Naive thymus-derived CD8-positive, alpha-beta T cell (primary cell): ENCODE measurements at regions not wholly inside any gene's neighbourhood (a gene's known extent, or its start where the extent isn't known, plus 50 kb on each side); places are given as distances from the start of the nearest gene placed in this dataset.

Experiments
- ATAC-seq, 2 donors: fragments of 150-1000 bp; cut with Tn5 transposase in 1 of 2; sonication (Bioruptor Pico), chemical (Tn5 transposase) in 1 of 2; 1 replicate in 1 of 2; 2 replicates in 1 of 2; pipeline ENCODE4 v1.10.0; 2021; ENCODE audit warnings: mild to moderate bottlenecking in 2 of 2, moderate library complexity in 2 of 2
- POLR2A ChIA-PET: fragments of 350-600 bp; sonication (Branson Sonifier 250); formaldehyde crosslinking; loops from one replicate; lab custom pipeline; 2021; ENCODE audit warnings: antibody characterized with exemption; lab: Charles Lee
- DNase-seq, 10 donors: peaks; one replicate each; pipeline versions ENCODE4 v3.0.0 to v3.0.0-alpha.2; 2020 to 2022
- H3K27ac Mint-ChIP-seq, 10 donors: one replicate each; pipeline ENCODE4 v1.8.0; 2020 to 2022; ENCODE audit warnings: mild to moderate bottlenecking in 10 of 10, mixed read lengths in 10 of 10, moderate library complexity in 4 of 10, inconsistent platforms in 1 of 10
- H3K27me3 Mint-ChIP-seq, 5 donors: one replicate each; pipeline ENCODE4 v1.8.0; 2021 to 2022; ENCODE audit warnings: mixed read lengths in 5 of 5
- H3K36me3 Mint-ChIP-seq, 3 donors: one replicate each; pipeline ENCODE4 v1.8.0; 2020 to 2022; ENCODE audit warnings: mixed read lengths in 3 of 3, mild to moderate bottlenecking in 2 of 3, inconsistent platforms in 1 of 3
- H3K4me1 Mint-ChIP-seq, 4 donors: one replicate each; pipeline ENCODE4 v1.8.0; 2021 to 2022; ENCODE audit warnings: mixed read lengths in 4 of 4
- H3K4me3 Mint-ChIP-seq, 10 donors: one replicate each; pipeline ENCODE4 v1.8.0; 2020 to 2022; ENCODE audit warnings: mild to moderate bottlenecking in 10 of 10, mixed read lengths in 10 of 10, moderate library complexity in 6 of 10, inconsistent platforms in 1 of 10
- H3K9me3 Mint-ChIP-seq, 9 donors: one replicate each; pipeline ENCODE4 v1.8.0; 2020 to 2022; ENCODE audit warnings: mixed read lengths in 9 of 9, mild to moderate bottlenecking in 3 of 9, inconsistent platforms in 1 of 9, moderate library complexity in 1 of 9

DNA sequence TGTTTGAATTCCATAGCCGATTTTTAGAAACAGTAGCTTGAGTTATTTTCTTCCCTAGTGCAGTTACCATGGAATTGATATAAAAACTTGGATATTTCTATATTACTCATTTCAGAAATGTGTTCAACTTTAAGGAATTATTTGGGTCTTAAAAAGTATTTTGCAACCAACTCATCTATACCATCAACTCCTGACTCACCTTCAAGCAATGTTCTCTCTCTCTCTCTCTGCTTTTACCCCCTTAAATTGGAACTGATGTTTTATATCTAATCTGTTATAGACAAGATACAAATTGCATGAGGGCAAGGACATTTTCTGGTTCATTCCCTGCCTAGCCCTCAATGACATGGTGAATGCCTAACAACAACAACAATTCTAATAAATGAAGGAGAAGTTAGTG, 214.7 kb upstream of the NRIP1 start:
- Mint-ChIP-seq H3K9me3 (peaks cover 0 to 3% (median 0%) of the 10 kb centered on the region in 9 donors), H3K27ac (no peak overlapping the region), H3K27me3 (peaks cover 0 to 5% (median 0%) of the 10 kb centered on the region in 5 donors), H3K4me3 (no peak overlapping the region), H3K4me1 (no peaks in the 10 kb centered on the region), H3K36me3 (peaks cover 0 to 3% (median 0%) of the 10 kb centered on the region in 3 donors)
- DNase-seq (no peak), ATAC-seq (no peak)
- POLR2A ChIA-PET, result no interaction called here

DNA sequence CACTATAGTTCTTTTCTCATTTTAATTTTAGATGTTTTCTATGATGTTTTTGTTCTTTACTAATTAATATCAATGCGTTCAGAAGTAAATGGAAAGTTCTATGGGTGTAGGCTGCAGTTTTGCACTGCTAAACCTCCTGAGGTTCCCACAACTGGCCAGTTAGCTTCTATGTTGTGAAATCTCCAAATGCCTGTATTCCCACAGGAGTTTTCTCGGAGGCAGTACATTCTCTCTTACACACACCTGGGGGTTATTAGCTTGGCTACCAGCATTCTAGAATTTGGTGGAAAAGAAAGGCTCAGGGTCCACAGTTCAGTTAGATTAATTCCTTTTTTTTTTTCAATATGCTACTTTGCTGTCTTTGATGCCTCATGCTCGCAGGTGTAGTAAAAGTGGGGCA, 216.9 kb upstream of the NRIP1 start:
- ATAC-seq (no peak), DNase-seq (no peak)
- Mint-ChIP-seq H3K27ac (no peak overlapping the region), H3K9me3 (peaks cover 0 to 3% (median 0%) of the 10 kb centered on the region in 9 donors), H3K4me3 (no peak overlapping the region), H3K36me3 (peaks cover 0 to 3% (median 0%) of the 10 kb centered on the region in 3 donors), H3K27me3 (peaks cover 0 to 5% (median 0%) of the 10 kb centered on the region in 5 donors), H3K4me1 (no peaks in the 10 kb centered on the region)
- POLR2A ChIA-PET, result no interaction called here

DNA sequence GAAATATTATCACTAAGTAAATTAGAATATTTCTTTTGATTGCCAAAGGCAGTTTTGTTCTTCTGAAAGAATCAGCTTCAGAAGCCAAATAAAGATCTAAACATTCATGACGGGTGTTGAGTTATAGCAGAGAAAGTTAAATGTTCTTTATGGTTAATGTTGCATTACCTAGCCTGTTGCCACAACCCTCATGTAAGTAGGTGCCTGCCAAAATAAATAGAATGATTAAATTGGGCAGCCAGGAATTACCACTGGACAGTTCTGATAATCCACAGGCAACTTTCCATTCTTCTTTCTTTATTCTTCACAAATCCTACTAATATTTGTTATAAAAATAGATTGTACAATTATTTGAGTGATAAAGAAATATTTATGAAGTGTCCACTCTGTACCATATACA, 217.9 kb upstream of the NRIP1 start:
- no peaks in the 10 kb centered on the region for H3K4me1 Mint-ChIP-seq
- ATAC-seq (no peak), DNase-seq (no peak)
- H3K36me3 Mint-ChIP-seq, result peaks cover 0 to 3% (median 0%) of the 10 kb centered on the region in 3 donors
- POLR2A ChIA-PET, result no interaction called here
- peaks cover 0 to 3% (median 0%) of the 10 kb centered on the region in 9 donors for H3K9me3 Mint-ChIP-seq
- peaks cover 0 to 5% (median 0%) of the 10 kb centered on the region in 5 donors for H3K27me3 Mint-ChIP-seq
- H3K27ac Mint-ChIP-seq, result no peak overlapping the region
- H3K4me3 Mint-ChIP-seq, result no peak overlapping the region

DNA sequence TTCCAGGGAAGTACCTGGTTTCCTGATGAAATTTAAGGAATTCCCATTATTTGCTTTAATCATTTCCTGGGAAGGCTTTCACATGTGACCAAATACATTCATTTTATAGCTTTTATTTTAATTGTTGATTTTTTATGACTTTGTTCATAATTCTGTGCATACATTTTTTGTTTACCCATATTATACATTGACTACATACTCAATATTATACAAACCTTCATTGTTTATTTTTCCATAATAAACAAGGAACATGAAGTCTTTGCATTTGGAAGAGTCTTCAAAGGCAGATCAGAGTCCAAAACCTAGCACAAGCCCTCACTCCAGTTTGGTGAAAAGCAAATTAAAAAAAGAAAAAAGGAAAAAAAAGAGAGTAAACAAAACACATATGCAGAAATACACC, 218.3 kb upstream of the NRIP1 start:
- POLR2A ChIA-PET, result no interaction called here
- peaks cover 0 to 3% (median 0%) of the 10 kb centered on the region in 9 donors for H3K9me3 Mint-ChIP-seq
- H3K4me1 Mint-ChIP-seq, result no peaks in the 10 kb centered on the region

DNA sequence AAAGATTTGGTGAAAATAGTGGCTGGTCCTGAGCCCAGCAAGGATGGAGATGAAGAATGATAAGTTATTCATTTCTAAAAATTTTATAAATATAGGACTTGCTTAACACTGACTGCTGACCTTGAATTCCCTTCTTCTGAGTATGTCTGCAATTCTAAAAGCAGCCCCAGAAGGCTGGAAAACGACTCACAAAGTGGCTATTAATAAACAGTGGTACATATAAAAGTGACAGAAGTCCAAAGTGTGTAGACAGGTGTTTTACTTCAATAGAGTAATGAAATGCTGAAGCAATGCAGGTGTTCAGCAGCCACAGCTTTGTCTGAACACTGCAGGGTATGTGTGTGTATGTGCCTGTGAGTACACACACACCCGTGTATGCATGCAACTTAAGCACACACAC, 219.0 kb upstream of the NRIP1 start:
- Mint-ChIP-seq H3K9me3 (peaks cover 0 to 3% (median 0%) of the 10 kb centered on the region in 9 donors), H3K27ac (no peak overlapping the region), H3K4me3 (no peak overlapping the region), H3K36me3 (peaks cover 0 to 3% (median 0%) of the 10 kb centered on the region in 3 donors), H3K4me1 (no peaks in the 10 kb centered on the region), H3K27me3 (peaks cover 0 to 5% (median 0%) of the 10 kb centered on the region in 5 donors)
- no peak for ATAC-seq
- POLR2A ChIA-PET, result no interaction called here
- DNase-seq, result no peak

More for the DNA sequence above, 218.3 kb upstream of the NRIP1 start:
- H3K4me3 Mint-ChIP-seq, result no peak overlapping the region
- peaks cover 0 to 3% (median 0%) of the 10 kb centered on the region in 3 donors for H3K36me3 Mint-ChIP-seq
- DNase-seq (no peak), ATAC-seq (no peak)
- peaks cover 0 to 5% (median 0%) of the 10 kb centered on the region in 5 donors for H3K27me3 Mint-ChIP-seq
- H3K27ac Mint-ChIP-seq, result no peak overlapping the region

DNA sequence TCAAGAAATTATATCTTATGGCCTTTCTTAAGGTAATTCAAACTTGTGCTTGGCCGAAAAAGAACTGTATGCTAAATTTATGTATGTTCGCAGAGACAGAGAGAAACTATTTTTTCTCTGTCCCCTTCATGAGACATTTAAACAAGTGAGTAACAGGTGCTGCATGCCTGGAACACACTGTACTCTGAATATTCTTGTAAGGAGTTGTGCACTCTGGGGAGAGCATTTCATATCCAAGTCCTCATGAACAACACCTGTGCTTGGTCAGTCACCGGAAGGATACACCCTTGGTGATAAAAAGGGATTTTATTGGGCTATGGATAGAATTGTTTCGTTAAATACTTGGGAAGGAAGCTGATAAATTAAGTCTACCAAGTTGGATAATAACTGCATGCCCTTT, 220.8 kb upstream of the NRIP1 start:
- peaks cover 0 to 5% (median 0%) of the 10 kb centered on the region in 5 donors for H3K27me3 Mint-ChIP-seq
- no peak overlapping the region for H3K27ac Mint-ChIP-seq
- ATAC-seq (no peak), DNase-seq (no peak)
- H3K9me3 Mint-ChIP-seq, result peaks cover 0 to 3% (median 0%) of the 10 kb centered on the region in 9 donors
- POLR2A ChIA-PET, result no interaction called here
- no peaks in the 10 kb centered on the region for H3K4me1 Mint-ChIP-seq
- H3K36me3 Mint-ChIP-seq, result peaks cover 0 to 3% (median 0%) of the 10 kb centered on the region in 3 donors
- no peak overlapping the region for H3K4me3 Mint-ChIP-seq

DNA sequence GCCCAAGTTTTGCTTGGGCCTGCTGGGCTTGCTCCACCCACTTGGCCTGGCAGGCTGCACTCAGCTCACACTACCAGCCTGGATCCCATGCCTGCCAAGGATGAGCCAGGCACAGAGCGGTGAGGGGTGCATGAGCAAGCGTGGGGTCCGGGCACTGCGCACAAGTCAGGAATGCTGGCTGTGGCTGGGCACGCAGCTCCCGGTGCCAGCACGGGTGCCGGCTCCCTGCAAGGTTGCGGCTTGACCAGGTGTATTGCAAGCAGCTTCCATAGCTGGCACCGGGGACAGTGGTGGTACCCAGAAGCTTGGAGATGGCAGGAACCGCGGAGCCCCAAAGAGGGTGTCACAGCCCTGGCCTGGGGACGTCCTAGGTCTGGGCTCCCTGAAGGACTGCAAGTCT, 224.4 kb upstream of the NRIP1 start:
- Mint-ChIP-seq H3K4me1 (no peaks in the 10 kb centered on the region), H3K27me3 (peaks cover 0 to 1% (median 0%) of the 10 kb centered on the region in 5 donors), H3K9me3 (peaks cover 0 to 2% (median 0%) of the 10 kb centered on the region in 9 donors), H3K4me3 (no peak overlapping the region), H3K36me3 (peaks cover 0 to 2% (median 0%) of the 10 kb centered on the region in 3 donors), H3K27ac (no peak overlapping the region)
- DNase-seq, result peak in 1 of 10 donors; percentile 62
- no peak for ATAC-seq
- POLR2A ChIA-PET, result no interaction called here

DNA sequence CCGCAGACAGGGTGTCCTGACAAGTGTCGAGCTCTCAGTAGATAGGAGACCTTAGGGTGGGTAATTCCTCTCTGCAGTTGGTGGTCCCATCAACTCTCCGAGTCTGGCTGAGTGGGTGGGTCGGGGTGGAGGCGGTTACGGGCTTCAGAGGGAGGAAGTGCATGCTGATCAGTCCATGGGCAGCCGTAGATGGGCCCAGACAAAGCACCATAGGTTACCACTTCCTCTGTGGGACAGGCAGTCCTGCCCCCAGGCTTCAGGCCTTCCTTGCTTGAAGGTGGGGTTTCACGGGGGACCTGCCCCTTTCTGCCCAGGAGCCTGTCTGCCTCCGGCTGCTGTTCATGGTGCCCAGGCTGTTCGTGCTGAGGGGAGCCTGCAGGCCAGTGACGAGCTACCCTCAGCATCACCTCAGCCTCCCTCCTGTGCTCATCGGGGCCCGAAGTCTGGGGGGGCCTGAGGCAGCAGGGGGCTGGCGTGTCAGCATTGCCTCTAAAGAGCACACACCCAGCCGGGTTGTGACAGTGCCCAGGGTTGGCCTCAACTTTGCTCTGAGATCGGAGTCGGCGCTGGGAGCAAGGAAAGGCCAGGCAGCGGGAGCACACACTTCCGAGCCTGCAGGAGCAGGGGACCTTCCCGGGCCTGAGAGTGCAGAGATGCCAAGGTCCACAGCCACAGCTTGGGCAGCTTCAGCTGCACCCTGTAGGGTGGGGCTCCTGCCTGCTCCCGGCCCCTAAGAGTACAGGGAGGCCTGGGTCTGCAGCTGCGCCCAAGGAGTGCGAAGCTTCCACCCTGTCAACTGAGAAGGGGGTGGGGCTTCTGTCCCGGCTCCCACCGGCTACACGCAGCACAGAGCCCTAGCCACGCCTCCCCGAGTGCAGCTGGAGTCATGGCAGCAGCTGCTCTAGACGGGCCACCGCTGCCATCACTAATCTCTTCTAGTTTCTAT, 225.4 kb upstream of the NRIP1 start:
- no peak overlapping the region for H3K27ac Mint-ChIP-seq
- H3K4me3 Mint-ChIP-seq, result peak overlapping the region in 1 of 10 donors; percentile 5
- H3K27me3 Mint-ChIP-seq, result peaks cover 0 to 1% (median 0%) of the 10 kb centered on the region in 5 donors
- POLR2A ChIA-PET, result no interaction called here
- H3K4me1 Mint-ChIP-seq, result no peaks in the 10 kb centered on the region
- no peaks in the 10 kb centered on the region for H3K36me3 Mint-ChIP-seq
- peak in 1 of 2 donors; percentile 50 for ATAC-seq
- DNase-seq, result peak in 1 of 10 donors; percentile 57
- no peaks in the 10 kb centered on the region for H3K9me3 Mint-ChIP-seq

DNA sequence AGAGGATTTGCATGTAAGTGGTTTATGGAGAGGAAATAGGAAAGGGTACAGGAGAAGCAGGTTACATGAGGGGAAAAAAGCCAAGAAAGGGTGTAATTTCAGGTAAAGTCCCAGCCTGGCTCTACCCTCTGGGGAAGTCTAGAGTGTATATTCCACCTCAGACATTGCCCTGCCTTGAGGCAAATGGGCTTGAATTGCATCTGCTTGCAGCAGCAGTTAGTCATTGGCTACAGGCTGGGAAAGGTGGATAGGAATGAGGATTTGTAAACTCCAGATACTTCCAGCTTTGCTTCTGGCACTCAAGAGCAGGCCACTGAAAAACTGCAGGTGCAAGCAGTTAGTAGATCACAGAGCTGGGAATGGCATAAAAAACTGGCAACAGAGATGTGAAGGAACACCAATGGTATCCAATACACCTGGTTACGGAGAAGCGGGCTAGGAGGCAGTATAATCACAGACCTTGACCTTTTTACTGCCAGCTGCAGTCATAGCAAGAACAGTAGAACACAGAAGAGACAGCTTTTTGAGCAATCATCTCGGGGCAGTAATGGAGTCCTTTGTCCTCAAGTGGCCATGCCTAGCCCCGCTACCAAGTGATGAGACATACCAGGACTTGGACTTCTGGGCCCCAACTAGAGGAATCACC, 226.9 kb upstream of the NRIP1 start:
- ATAC-seq, result no peak
- Mint-ChIP-seq H3K36me3 (no peaks in the 10 kb centered on the region), H3K4me3 (no peak overlapping the region)

DNA sequence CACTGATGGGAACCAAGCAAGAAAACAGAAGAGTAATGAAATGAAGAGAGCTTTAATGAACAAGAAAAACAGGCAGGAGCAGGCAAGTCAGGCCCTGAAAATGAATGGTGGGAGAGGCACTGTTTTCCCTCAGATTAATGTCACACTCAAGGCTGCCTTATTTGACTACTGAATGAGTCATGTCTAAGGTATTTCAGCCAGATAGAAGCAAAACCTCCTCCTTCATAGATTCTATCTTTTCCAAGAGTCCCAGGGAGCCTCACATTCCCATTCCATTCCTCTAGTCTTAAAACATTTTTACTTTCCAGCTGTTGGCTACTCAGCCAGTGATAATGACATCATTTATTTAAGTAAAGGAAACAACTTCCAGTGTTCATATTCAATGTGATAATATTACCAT, 228.4 kb upstream of the NRIP1 start:
- ATAC-seq (no peak), DNase-seq (no peak)
- POLR2A ChIA-PET, result no interaction called here
- Mint-ChIP-seq H3K4me3 (no peak overlapping the region), H3K27me3 (peaks cover 0 to 1% (median 0%) of the 10 kb centered on the region in 5 donors), H3K27ac (no peak overlapping the region), H3K9me3 (no peaks in the 10 kb centered on the region), H3K36me3 (no peaks in the 10 kb centered on the region), H3K4me1 (peaks cover 0 to 4% (median 1%) of the 10 kb centered on the region in 4 donors)

More for the DNA sequence above, 226.9 kb upstream of the NRIP1 start:
- no peaks in the 10 kb centered on the region for H3K4me1 Mint-ChIP-seq
- DNase-seq, result no peak
- no peaks in the 10 kb centered on the region for H3K9me3 Mint-ChIP-seq
- POLR2A ChIA-PET, result no interaction called here
- no peak overlapping the region for H3K27ac Mint-ChIP-seq
- H3K27me3 Mint-ChIP-seq, result peaks cover 0 to 1% (median 0%) of the 10 kb centered on the region in 5 donors

DNA sequence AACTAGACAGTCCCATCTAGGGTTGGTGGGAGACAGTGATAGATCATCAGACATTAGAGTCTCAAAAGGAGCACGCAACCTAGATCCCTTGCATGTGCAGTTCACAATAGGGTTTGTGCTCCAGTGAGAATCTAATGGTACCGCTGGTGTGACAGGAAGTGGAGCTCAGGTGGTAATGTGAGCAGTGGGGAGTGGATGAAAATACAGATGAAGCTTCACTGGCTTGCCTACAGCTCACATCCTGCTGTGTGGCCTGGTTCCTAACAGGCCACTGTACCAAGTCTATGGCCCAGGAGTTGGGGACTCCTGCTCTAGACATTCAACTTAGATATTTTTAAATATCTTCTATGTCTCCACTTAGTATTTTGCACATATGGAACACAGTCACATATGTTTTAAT, 231.1 kb upstream of the NRIP1 start:
- DNase-seq, result no peak
- peaks cover 0 to 8% (median under 1%) of the 10 kb centered on the region in 3 donors for H3K36me3 Mint-ChIP-seq
- peaks cover 0 to 4% (median 1%) of the 10 kb centered on the region in 4 donors for H3K4me1 Mint-ChIP-seq
- H3K27me3 Mint-ChIP-seq, result peaks cover 0 to 1% (median 0%) of the 10 kb centered on the region in 5 donors
- peaks cover 0 to 12% (median 2%) of the 10 kb centered on the region in 9 donors for H3K9me3 Mint-ChIP-seq
- no peak overlapping the region for H3K27ac Mint-ChIP-seq
- ATAC-seq, result no peak
- no peak overlapping the region for H3K4me3 Mint-ChIP-seq
- POLR2A ChIA-PET, result no interaction called here

DNA sequence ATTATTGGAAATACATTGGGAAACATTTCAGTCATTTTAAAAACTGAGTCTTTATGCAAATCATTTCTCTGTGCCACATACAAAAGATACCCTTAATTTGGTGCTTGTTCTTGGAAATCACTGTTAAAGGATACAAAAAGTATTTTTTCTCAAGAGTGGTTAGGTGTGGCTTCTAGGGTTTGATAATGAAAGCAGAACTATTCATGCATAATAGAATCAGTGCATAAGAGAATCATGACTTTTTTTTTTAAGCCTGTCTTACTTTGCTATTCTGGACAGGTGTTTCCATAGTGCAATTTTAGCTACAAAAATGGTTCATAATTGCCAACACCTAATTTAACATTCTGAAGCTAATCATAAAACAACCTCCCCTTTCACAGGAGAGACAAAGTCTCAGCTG, 233.0 kb upstream of the NRIP1 start:
- peaks cover 0 to 4% (median 1%) of the 10 kb centered on the region in 4 donors for H3K4me1 Mint-ChIP-seq
- no peak for ATAC-seq
- H3K9me3 Mint-ChIP-seq, result peaks cover 0 to 29% (median 4%) of the 10 kb centered on the region in 9 donors
- H3K27me3 Mint-ChIP-seq, result no peaks in the 10 kb centered on the region
- H3K27ac Mint-ChIP-seq, result no peak overlapping the region
- POLR2A ChIA-PET, result no interaction called here
- H3K36me3 Mint-ChIP-seq, result peaks cover 0 to 25% (median 4%) of the 10 kb centered on the region in 3 donors
- no peak for DNase-seq
- no peak overlapping the region for H3K4me3 Mint-ChIP-seq

DNA sequence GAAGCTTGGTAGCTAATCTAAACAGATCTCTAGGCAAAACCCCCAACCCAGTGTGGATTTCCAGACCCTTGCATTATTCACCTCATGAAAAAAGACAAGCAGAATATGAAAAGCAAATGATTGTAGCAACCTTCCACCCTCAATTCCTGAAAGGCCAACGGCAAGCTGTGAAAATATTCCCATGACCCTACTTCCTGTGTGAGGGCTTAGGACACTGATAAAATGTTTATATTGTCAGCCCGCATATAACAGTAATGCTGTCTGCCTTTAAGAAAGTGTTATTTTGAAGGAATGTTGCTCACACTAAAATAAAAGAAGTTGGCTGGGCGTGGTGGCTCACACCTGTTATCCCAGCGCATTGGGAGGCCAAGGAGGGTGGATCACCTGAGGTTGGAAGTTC, 233.5 kb upstream of the NRIP1 start:
- peaks cover 0 to 25% (median 4%) of the 10 kb centered on the region in 3 donors for H3K36me3 Mint-ChIP-seq

More for the DNA sequence above, 233.5 kb upstream of the NRIP1 start:
- peaks cover 0 to 4% (median 1%) of the 10 kb centered on the region in 4 donors for H3K4me1 Mint-ChIP-seq
- ATAC-seq (no peak), DNase-seq (no peak)
- POLR2A ChIA-PET, result no interaction called here
- H3K27ac Mint-ChIP-seq, result no peak overlapping the region
- H3K4me3 Mint-ChIP-seq, result no peak overlapping the region
- peaks cover 0 to 30% (median 4%) of the 10 kb centered on the region in 9 donors for H3K9me3 Mint-ChIP-seq
- H3K27me3 Mint-ChIP-seq, result no peaks in the 10 kb centered on the region
